Germinal center (tissue), 1 donor: ENCODE measurements at regions not wholly inside any gene's neighbourhood (a gene's known extent, or its start where the extent isn't known, plus 50 kb on each side); places are given as distances from the start of the nearest gene placed in this dataset.

Source experiments
- DNase-seq: peaks from one replicate; pipeline ENCODE4 v3.0.0; 2012; ENCODE audit warnings: mixed read lengths, low spot score

DNA sequence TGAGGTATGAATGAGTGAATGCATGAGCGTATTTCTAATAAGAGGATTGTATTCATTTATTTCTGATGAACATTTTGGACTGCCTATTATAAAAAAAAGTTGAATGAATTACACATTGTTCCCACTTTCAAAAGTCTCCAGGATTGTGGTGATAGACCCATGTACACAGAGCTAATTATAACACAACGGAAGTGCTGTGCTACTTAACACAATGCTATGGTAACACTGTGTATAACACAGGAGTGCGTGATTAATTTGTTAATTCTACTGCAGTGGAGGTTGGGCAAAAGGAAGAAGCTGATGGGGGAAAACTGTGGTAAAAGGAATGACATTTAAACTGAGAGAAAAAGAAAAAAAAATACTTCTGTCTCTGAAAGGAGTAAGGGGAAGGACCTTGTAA is 147.8 kb upstream of the MEF2C start:
- no peak for DNase-seq

DNA sequence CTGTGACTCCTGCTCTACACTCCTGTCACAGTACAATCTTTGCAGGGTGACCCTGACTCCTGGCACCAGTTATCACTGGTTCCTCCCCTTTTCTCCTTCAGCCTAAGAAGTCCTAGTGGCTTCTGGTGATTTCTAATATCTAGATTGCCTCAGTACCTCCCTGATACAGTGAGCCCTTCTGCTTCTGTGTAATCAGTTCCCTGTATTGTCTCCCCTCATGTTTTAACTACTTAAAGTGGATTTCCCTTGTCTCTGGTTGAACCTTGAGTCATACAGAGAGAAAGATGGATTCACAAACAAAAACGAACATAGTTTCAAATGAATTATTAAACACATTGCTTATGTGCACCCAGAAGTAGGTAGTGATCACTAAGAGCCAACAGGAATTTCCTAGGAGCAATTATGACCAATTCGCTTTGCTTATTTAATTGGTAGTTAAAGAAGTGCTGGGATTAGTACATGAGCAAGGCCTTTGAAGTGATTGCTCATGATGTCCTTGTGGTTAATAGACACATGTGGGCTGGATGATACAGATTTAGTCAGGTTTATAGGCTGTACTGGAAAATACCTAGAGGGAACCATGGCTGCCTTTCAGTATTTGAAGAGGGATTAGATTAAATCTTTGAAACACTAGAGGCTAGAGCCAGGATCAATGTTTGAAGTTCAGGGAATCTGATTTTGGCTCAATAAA is 145.8 kb upstream of the MEF2C start:
- DNase-seq = no peak

DNA sequence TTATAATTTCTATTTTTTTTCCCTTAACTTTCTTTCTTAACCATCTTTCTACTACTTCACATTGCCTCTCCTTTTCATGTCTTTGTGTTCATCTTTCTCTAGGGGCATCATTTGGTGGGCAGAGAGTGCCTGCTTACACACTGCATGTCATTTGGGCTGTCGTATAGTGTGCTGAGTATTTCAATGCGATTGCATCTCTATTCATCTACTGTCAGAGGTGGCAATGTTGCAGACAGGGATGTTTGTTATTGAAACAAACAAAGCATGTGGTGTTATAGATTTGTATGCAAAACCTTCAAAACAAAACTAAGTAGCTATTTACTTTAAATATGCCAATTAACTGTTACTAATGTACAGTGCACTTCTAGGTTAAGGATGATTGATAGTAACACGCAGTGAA is 141.1 kb upstream of the MEF2C start:
- DNase-seq = no peak

DNA sequence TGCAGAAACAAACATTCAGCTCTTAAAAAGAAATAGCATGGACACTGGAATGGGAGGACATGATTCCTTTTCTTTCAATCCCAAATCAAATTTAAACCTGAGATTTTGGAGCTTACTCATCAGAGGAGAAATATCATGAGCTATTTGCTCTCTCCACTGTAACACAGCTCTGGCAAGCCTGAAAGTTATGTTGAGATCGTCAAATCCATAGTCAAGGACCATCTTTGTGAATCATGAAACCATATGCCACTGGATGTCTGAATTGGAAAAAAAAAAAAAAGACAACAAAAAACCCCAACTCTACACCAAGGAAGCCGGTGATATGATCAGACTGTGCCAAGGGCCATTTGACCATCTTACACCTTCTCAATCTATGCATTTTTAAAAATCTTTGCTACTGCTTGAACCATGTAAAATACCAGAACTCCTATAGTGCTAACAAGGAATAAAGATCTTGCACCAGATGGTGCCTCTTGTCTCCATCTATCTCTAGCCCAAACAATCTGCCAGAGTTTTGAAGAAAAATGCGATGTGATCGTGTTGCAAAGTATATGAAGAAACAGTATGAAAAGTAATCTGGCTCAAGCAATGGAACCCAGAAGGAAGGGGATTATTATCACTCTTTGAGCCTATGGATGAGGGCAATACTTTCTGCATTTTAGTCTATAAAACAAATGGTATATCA is 138.1 kb upstream of the MEF2C start:
- no peak for DNase-seq

DNA sequence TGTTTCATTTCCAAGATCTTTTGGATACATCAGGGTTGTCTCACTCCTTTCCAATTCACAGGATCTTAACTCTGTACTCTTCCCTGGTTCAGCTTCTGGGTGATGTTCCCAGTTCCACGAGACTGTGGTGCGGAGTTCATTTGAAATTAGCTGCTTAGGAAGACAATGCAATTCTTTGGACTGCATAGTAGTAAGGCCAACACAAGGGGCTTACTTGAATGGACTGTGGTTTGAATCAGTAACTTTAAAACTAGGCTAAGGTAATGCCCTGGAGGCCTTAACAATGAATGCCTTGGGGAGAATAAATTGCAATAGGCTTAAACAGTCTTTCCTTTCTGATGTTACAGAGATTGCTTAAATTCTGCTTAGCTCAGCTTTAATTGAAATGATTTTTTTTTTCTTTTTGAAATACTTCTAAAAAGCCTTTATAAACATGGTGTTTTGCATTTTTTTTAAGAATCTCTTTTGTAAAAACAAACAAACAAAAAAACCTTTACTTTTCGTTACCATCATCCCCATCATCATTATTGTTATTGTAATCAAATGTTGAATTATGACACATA is 133.8 kb upstream of the MEF2C start:
- DNase-seq = no peak

DNA sequence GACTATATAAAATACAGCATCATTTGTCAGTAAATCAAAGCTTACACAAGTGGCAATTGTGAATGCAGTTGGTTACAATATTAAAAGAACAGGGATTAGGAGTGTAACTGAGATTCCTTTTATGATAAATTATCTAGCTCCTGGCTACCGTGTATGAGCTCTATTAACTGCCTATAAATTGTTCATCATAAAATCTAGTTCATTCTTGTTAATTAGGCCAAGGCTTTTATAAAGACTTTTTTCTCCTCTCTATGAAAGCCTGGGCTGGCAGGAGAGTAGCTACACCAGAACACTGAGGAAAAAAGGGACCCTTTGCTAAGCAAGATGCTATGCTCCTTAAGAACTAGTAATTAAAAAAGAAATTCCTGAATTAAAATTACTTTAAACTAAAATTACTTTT is 132.4 kb upstream of the MEF2C start:
- no peak for DNase-seq

DNA sequence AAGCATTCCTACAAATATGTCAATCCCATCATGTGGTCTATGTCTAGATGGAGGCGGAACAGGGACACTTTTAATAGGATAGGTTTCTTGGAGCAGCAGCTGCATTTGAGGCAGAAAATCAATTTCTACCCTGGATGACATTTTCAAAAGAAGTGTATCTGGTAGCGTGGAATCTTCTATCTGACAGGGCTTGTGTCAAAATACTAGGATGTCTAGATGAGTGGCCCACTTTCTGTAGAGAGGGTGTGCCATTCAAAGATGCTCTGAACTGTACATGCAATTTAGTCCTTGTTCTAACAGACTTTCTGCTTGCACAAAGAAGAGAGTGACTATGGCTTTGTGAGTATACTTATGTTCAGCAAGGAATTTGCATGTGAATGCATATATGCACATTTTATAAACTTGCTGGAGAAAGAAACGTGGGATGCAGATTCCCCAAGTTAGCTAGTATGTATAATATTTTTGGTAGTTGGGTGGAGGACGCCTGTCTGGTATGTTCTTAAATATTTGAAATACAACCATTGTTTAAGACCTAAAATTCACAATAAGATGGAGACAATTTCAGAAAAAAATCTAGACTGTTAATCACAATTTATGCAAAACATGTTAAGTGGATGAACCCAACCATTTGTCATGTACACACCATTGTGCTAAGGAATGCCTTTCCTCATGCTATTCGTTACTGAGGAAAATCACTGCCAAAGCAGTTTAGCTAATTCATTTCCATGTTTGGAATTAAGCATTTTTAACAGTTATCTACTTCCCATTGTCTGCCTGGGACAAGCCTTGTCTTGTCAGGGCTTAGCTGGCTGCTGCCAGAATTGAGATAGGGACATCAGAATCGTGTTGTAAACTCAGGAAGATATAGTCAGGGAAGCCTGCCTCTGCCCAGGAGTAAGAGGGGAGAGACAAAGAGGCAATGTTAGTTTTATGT is 129.1 kb upstream of the MEF2C start:
- no peak for DNase-seq

DNA sequence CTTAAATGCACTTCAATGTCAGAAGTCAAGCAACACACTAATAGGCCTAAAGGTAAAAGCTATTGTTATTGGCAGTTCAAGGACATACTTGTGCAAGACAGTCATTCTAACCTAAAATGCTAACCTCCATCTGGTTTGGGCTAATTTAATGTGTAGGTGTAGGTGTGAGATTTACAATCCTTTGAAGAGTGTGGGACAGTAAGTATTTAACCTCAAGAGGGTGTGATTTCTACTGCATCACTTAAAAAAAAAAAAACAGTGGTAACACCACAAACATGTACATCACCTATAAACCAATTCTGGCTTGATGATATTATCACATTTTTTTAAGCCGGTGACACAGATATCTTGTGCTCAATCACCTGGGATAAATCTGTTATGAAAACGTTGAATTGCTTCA is 127.5 kb upstream of the MEF2C start:
- no peak for DNase-seq

DNA sequence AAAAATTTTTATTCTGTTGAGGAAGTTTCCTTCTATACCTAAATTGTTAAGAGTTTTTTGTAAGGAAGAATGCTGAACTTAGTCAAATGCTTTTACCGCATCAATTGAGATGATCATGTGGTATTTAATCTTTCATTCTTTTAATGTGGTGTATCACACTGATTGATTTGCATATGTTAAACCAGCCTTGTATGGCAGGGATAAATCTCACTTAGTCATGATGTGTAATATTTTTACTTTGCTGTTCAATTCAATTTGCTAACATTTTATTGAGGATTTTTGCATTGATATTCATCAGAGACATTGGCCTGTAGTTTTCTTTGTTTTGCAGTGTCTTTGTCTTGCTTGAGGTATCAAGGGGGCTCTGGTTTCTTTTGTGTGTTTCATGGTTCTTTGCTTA is 125.3 kb upstream of the MEF2C start:
- DNase-seq = no peak

DNA sequence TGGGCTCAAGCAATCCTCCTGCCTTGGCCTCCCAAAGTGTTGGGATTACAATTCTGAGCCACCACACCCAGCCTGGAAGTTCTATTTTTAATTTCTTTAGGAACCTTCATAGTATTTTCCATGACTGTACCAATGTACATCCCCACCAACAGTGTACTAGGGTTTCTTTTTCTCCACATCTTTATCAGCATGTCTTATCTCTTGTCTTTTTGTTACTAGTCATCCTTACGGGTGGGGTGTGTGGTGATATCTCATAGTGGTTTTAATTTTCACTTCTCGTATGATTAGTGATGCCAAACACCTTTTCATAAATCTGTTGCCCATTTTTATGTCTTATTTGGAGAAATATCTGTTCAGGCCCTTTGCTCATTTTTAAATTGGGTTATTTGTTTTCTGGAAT is 123.0 kb upstream of the MEF2C start:
- DNase-seq = no peak

DNA sequence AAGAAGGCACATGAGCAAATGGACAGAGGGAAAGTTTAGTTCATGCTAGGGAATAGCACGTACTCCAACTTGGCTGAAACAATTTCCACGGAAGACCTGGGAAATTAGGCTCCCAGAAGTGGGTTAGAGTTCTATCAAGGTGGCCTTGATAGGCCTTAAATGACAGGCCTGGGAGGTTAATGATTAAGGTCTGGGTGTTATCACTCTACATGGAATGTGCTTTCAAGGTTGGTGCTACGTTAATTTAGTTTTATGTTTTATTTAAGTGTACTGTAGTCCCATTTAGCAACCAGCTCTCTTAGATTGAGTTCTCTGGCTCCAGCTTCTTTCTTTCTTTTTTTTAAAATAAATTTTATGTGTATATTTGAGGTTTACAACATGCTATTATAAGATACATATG is 121.4 kb upstream of the MEF2C start:
- DNase-seq = no peak

DNA sequence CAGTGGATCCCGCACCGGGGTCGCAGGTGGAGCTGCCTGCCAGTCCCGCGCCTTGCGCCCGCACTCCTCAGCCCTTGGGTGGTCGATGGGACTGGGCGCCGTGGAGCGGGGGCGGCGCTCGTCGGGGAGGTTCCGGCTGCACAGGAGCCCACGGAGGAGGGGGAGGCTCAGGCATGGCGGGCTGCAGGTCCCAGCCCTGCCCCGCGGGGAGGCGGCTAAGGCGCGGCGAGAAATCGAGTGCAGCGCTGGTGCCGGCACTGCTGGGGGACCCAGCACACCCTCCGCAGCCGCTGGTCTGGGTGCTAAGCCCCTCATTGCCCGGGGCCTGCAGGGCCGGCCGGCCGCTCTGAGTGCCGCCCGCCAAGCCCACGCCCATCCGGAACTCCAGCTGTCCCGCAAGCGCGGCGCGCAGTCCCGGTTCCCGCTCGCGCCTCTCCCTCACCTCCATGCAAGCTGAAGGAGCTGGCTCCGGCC is 120.6 kb upstream of the MEF2C start:
- no peak for DNase-seq

DNA sequence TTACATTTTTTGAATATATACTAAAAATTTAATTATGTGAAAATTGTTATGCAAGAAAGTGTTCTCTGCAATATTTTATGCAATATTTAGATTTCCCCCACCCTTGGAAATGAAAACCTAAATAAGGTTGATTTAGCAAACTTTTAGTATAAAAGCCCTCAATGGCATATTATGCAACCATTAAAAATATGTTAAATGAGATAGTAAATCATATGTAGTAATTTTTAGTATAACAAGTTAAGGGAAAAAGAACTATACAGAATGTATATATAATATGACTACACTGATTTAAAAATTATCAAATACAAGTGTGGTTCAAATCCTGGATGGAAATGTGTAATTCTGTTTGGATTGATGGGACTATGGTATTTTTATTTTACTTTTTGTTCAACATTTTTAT is 116.9 kb upstream of the MEF2C start:
- no peak for DNase-seq

DNA sequence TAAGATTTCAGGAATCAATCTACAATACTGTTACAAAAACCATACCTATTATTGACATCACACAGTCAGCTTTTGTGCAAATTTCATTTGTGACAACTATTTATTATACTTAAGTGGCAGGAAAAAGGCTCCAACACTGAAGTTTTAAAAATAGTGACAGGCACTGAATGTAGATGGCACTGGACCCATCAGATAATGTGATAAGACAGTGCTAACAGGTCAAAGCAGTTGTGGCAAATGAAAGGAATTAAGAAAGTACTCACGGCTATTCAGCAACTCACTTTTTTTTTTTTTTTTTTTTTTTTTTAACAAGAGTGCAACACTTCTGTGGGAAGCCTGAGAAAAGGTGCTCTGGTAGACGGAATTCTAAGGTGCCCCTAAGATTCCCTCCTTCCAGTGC is 115.0 kb upstream of the MEF2C start:
- no peak for DNase-seq

DNA sequence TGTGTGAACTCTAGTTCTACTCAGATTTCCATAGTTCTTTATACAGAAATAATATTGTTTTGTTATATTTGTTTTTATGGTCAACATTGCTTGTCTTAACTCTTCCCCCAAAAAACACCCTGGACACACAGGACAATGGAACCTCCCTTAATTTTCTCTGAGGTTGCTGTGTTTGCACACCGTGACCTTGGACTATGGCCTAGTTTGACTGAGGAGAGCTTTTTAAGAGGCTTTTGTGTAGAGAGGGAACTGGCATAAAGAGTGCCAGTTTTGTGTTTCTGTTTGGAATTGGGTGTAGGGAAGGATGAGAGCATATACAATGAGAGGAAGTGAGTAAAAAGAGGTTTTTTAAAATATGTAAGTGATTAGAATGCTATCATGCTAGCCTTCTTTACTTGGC is 101.1 kb upstream of the MEF2C start:
- DNase-seq = no peak

DNA sequence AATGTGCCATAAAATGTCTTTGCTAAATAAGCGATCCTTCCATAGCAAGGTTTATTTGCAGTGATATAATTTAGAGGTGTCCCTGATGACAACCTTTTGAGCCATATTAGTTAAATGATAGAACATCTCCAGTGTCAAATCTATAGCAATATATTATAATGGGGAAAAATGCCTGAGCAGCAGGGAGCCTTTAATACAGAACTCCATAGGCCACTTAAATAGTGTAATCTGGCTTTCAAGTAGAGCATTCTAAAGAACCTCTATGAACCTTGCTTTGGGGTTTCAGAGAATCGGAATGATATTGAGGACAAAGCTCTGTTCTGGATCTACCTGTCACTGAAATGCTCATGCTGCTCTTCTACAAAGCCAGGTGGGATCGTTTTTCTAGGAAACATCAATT is 96.7 kb upstream of the MEF2C start:
- DNase-seq = no peak

DNA sequence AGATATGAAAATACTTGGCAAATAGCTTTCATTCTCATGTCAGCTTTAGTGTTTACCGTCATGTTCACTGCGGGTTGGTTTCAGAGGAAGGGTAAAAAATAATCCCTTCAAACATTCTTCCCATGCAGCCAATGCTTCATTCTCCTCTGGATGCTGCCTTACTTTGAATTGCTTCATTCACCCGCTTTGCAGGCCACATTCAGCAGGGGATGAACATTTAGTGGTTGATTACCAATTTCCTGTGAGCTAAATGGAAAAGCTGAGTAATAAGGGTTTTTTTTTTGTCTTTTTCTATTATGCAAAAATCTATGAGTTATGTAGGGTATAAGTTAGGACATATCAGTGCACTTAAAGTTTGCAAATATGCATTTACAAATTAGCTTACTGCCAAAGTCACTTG is 96.3 kb upstream of the MEF2C start:
- peak; percentile 3 for DNase-seq

DNA sequence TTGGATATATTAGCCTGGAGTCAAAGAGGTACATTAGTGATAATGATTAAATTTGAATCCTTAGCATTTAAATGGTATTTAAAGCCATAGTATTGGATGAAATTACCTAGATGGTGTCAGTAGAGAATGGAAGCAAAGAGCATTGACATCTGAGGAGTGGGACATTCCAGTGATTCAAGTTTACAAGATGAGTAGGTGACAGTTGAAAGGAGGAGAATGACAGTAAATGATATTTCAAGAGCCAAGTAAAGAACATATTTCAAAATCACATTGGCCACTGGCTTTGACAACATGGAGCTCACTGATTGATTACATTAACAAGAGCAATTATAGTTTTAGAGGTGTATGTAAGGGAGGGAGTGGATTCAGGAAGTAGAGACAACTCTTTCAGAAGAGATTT is 93.9 kb upstream of the MEF2C start:
- no peak for DNase-seq

DNA sequence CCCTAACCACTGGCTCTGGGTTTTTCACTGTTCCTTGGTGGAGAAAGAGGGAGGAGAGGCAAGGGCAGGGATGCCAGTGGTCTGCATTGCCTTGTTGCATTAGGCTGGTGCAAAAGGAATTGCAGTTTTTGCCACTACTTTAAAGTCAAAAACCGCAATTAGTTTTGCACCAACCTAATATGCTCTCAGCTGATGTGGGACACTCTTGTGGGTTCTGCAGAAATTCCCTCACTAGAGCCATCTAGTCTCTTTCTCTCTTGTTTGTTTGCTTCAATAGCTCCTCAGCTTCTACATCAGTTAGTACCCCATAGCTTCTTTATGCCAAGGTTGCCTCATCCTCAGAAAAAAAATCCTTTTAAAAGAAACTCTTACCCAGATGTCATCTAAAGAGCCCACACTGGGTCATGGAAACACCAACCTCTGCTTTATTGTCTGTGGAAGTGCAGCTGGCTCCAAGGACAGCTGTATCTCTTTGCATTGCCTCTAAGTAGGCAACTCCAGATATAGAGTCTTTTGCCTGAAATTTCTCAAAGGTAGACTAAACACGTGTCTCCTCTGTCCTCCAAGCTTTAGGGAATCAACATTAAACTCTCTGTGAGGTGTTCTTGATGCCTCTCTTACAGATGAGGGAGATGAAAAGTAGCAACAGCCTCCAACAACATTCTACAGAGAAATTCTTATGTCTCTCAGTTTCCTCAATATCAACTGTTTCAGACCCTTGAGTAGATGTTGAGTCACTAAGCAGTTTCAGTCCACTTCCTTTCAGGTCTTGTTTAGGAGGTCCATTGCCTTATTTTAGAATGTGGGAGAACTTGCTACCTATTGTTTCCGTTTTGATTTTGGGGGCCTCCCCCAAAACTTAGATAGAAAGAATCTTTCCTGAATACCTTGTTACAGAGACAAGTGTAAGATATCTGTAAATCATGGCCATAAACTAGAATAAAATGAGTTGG is 84.9 kb upstream of the MEF2C start:
- DNase-seq = no peak

DNA sequence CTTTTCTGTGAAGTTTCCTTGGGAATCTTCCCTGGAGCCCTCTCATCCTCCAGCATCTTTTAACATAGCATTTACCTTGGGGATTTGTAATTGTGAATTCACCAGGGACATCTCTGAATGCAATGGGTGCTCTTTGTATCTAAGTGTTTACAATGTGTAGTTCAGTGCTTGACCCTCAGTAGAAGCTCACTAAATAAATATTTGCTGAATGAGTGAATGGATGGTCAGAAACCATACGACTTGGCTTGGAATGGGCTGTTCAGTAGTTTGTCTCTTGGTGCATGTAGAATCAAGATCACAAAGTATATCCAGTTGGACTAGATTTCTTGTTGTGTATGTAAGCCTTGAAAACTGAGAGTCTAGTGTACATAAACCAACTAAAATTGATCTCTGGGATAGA is 81.8 kb upstream of the MEF2C start:
- DNase-seq = no peak

DNA sequence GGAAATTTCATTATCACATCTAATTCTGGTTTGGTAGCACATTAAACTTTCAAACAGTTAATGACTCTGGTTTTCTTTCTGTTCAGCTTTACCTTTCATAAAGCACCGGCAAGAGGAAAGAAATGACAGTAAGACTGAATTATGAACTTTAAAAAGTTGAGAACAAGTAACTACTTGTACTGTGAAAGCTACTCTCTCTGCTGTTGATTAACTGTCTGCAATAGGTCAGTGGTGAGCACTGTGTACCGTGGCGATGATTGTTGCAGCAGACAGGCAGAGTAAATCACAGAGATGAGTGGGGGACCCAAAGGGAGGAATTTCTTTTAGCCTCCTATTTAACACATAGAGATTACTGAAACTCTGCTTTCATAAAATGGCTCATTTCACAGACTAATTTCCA is 74.0 kb upstream of the MEF2C start:
- DNase-seq = no peak
